CD1c-positive myeloid dendritic cell (primary cell): ENCODE measurements at regions not wholly inside any gene's neighbourhood (a gene's known extent, or its start where the extent isn't known, plus 50 kb on each side); places are given as distances from the start of the nearest gene placed in this dataset.

Experiments
- DNase-seq: peaks from one replicate; pipeline ENCODE4 v3.0.0-alpha.2; 2016; ENCODE audit errors: extremely low spot score

DNA sequence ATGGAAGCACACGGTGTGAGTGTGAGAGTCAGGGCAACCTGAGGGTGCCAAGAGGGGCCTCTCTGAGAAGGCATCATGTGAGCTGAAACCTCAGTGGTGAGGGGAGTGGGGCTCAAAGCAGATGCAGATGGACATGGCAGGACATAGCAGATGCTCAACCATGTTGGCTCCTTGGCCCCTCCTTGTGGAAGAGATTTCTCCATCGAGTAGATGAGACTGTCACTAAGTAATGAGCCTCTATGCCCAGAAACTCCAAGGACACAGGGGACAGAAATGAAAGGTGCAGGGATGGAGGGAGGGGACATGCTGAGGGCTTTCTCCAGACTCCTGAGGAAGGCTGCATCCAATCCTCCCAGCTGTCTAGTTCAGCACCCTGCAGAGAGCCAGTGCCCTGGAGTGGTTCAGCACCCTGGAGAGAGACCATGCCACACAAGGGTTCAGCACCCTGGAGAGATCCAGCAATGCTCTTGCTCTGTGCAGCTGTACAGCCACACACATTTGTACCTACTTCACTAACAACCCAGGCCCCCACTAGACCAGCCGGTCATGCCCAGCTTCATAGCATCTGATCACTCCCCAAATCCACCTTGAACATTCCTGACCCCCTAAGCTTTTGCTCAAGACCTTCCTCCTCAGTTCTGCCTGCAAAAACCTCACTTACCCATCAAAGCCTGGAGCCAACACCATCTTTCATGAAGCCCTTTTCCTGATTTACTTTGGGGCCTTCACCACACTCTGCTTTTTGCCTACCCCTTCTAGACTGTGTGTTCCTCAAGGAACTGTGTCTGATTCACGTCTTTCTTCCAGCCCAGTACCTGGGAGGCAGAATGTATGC lies 252.0 kb downstream of the CTTN start:
- DNase-seq: peak; percentile 59

DNA sequence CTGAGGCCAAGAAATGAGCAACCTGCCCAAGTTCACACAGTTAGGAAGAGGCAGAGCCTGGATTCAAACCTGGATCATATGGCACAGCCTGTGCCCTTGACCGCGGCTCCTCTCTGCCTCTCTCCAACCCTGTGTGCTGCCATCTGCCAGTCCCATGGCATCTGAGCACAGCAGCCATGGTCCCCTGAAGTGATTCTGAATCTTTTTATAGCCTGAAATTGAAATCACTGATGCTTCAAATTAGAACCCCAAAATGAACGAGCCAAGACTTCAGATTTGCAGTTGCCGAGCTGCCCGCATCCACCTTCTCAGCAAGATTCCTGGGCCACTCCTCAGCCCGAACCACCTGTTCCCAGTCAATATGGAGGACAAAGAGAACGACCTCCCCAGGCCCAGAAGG lies 252.7 kb downstream of the CTTN start:
- no peak for DNase-seq

DNA sequence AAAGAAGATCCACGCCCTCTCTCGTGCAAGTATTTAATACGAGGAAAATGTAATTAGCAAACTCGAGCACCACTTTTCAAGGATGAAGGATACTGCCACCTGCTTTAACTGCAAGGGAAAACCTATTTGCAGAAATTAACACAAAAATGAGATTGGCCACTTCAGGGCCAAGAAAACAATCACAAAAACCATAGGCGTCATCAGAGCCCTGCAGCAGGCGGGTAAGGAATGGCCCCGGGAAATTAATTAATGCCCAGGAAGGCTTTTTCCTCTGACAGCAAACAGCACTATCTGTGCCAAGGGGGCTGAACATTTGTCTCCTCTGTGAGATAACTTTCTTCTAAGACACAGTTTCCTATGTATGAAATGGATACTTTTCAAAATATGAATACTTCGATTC lies 255.7 kb downstream of the CTTN start:
- no peak for DNase-seq

DNA sequence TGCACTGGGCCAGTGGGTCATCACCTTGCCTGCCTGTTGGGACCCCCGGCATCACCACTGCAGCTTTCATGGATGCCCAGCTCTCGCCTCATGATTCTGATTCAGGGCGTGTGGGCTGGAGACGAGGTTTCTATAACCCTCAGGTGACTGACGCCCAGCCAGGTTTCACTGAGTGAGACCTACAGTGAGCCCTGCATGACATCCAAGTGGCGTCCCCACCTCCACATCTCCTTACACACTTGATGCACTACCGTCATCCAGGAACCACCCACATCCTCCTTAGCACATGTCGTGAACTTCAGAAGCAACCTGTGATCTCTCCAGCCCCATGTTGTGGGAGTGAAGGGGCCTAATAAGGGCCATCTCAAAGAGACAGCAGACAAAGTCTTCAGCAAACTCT lies 257.5 kb downstream of the CTTN start:
- DNase-seq: no peak

DNA sequence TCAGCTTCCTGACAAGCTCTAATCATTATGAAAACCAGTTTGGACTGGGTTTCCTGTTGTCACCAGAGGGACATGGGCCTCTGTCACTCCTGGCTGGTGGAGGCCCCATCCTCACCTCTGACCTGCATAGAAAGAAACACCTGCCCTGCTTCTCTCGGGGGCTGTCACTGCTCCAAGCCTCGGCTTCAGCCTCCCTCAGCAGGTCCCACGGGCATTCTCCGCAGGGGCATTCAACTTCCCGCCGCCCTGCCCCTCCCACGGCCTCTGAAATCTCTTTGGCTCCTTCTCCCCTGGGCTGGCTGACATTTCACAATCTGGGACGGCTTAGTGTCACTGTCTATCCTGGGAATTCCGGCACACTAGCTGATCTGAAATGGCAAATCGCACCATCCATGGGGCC lies 257.9 kb downstream of the CTTN start:
- no peak for DNase-seq

DNA sequence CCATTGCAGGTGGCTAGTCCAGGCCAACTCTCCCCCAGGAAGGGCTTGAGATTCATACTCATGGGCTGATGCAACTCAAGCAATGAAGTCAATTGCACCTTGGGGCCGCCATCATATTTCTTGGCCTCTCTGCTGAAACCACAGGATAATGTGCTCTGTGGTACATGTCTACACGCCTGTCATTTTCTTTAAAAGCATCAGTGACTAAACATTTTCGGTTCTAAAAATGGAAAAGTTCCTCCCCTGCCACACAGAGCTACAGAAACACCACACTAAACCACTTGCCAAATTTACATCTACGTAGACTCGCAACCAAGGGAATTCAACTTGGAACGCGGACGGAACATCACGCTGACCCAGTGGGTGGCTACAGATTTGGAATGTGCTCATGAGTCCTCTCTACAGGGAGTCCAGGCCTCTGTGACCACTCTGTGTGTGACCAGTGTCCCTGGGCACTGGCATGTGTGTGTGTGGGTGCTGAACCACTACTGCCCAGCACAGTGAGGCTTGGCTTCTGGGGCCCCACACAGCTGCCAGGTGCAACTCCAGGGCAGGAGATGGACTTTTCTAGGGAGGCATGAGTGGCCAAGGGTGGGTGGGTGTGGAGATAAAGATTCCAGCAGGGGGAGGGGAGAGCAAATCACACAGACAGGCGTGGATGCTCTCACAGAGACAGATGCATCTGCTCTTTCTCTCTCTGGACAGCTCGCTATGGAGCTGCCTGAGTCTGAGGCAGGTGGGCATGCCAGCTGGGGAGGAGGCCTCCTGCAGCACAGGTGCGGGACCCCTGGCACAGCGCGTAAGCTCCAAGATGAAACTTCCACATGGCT lies 261.9 kb downstream of the CTTN start:
- DNase-seq: no peak

DNA sequence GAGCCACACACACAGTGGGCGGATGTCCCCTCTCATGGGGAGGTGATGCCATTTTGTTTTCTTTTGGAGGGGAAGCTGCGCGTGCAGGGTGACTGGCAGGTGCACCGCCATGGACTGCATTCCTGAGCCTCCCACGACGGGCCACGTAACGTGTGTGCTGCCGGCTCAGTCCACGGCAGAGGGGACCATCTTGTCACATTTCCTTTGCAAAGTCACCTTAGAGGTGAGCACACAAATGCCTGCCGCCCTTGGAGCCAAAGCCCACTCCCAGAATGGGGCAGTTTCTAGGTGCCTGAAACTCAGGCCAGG lies 262.5 kb downstream of the CTTN start:
- DNase-seq: no peak

DNA sequence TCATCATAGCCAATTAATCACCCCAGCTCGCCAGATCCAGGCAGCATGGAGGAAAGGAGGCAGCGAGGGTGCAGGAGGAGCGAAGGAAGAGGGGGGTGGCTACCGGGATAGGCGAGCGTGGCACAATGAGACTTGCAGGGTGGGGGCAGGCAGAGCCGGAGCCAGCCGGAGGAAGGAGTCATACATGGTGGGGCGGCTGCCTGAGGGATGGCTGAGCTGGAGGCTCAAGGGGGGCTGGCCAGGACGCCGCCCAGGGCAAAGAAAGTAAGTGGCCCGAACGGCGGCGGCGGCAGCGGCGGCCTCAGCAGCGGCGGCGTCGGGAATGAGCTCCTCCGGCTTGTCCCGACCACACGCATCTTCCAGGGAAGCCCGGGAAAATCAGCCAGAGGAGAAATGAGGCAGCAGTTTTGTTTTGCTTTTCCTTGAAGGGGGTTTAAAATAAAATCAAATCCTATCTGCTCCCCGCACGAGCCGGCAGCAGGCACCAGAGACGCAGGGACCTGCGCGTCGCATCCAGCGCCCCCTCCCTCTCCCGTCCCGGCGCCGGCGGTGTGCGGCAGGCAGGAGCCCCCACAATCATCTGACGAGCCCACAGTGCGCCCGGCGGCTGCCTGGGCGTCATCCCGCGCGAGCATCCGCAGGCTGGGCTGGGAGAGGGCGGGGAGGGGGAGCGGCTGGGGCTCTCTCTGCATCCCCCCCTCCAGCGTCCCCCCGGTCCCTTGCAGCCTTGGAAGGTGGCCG lies 263.6 kb downstream of the CTTN start:
- no peak for DNase-seq

DNA sequence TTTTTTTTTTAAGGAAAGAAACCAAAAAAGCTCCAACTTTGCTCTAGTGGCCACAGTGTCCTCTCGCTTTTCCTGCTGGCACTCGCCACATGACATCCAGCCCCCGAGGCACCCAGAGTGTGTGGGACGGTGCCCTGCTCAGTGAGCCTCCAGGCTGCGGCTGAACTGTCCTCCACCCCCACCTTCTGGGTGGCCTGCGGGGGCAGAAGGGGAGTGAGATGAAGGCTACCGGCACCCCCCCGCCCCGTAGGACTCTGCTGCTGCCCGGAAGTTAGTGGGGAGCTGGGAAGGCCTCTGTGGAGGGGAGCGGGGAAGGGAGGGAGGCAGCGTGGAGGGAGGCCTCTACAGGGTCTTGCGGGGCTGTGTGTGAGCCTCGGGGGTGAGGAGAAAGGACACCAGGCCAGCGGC lies 264.4 kb downstream of the CTTN start:
- no peak for DNase-seq

DNA sequence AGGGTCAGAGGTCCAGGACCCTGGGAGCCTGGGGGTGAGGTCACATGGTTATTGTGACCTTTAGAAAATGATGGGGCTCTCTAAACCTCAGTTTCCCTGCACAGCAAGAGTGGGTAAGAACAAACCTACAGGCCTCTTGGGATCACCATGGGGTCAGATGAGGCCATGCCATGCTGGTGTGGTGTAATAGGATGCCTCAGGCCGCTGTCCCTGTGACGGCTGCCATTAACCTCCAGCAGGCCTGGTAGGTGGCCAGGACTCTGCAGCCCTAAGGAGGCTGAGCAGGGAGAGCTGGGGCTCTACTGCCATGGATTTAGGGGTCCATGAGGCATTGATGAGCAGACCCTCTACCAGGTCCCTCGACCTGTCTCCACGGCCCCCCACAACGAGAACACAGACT lies 265.5 kb downstream of the CTTN start:
- DNase-seq: no peak

DNA sequence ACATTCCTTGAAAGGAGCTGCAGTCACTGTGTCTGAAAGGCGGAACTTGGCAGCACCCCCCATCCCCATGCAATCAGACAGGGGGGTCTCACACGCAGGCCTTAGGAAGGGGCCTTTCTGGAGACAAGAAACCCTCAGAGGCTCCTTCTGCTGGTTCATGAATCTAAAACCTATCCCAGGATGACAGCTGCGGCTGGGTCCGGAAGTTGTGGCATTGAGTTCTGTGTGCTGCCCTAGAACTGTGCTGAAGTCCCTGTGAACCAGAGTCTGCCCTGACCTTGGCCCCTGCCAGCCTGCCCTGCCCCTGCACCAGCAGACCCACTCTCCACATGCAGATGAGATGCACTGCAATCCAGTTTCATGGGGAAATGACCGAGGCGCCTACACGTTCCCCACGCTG lies 268.0 kb downstream of the CTTN start:
- DNase-seq: no peak

DNA sequence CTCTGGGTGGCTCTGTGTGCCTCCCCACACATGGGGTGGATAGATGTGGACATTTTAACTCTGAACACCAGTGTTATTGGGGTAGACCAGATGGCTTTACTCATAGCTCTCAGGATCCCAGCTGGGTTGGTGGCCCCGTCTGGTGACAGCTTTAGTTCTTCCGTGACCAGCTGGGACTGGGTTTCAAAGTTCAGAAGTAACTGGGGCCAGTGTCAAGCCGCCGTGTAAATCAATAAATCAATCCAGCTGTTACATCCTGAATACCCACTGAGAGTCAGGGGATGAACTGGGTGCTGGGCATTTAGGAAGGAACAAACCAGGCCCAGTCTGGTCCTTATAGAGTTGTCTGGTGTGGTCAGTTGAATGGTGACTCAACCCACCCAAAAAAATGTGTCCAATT lies 269.4 kb downstream of the CTTN start:
- no peak for DNase-seq

DNA sequence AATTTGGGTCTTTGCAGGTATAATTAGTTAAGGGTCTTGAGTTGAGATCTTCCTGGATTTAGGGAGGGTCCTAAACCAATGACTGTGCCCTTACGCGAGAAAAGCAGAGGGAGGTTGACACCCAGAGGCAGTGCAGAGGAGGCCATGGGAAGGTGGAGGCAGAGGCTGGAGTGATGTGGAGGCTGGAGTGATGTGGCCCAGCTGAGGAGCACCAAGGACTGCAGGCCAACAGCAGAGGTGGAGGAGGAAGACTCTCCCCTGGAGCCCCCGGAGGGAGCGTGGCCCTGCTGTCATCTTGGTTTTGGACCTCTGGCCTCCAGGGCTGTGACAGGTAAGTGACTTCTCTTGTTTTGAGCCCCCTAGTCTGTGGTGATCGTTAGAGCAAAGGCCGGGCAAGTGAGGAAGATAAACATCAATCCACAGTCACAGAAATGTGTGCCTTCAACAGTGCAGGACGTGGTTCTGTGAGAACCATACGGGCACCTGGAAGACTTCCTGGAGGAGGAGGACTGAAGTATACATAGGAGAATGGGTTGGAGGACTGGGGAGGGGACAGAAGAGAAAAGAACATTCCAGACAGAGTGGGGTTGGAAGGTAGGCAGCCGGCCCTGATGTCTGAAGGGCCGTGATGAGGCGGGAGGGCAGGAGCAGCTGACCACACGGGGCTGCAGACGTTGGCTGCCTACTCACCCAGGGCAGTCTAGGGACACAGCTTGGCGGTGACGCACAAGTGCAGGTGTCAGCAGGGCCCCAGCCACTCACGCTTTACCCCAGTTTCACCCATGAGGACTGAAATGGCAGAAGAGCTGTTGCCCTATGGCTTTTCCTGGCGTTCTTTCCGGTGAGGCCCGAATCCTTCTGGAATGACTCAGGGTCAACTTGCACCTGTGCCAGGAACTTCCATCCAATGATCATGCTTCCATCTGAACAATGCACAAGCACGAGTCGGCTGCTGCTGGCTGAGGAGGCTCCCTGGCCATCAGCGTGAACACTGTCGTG lies 270.2 kb downstream of the CTTN start:
- DNase-seq: no peak

DNA sequence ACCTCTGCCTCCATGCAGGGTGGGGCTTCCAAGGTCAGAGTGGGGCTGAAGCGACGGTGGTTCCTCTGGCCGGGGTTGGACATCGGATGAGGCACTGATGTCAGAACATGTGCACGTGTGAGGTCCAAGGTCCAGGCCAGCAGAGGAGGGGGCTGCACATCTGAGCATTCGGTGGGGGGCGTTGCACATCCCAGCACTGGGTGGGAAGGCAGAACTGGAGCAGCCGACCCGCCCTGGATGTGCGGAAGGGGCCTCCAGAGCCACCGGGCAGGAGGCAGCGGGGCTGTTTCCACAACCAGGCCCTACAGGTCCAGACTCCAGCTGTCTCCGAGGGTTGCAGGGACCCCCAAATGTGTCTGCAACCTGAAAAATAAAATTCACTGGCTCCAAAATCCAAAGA lies 271.0 kb downstream of the CTTN start:
- DNase-seq: no peak

DNA sequence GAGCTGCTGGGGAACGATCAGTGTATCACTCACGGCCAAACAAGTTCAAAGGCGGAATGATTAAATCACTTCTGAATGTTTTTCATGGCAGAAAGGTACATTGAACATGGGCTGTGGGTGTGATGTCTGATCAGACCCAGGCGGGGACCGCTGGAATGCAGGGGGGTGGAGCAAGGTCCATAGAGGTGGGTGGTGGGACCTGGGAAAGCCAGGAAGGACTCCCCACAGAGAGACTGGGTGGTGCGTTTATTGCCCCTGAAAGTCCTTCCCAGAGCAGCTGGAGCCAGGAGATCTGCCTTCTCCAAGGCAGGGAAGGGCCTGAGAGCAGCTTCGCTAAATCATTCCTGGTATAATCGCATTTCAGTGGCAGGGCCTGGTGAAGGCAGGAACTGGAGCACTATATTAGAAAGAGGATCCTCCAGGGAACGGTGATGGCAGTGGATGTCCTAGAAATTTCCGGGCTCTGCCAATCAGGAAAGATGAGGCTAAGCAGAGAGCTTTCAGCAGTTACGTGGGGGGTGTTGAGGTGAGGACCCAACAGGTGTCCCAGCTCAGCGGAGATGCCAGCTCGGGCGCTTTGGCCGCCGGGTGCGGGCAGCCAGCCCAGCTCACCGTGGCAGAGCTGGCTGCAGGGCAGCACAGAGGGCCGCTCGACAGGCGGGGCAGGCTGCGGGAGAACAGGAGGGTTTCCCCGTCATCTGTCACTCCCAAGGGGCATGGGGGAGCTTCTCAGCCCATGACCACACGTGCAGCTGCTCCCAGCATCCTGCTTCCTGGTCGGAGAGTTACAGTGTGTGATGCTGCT lies 271.7 kb downstream of the CTTN start:
- no peak for DNase-seq

DNA sequence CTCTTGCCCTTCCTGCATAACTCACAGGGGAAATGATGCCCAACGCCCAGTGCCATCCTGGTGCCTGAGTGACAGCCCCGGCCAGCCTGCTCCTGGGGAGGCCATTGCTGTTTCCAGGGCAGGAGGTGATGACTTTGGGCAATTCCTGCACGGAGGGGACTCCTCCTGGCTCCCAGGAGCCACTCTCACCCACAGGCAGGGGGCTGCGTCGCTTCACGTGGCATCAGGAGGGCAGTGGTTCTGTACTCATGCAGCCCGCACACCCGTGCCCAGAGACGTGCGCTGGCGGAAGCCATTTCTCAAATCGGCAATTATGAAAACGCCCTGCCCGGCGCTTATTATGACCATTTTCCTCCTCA lies 272.3 kb downstream of the CTTN start:
- DNase-seq: no peak

DNA sequence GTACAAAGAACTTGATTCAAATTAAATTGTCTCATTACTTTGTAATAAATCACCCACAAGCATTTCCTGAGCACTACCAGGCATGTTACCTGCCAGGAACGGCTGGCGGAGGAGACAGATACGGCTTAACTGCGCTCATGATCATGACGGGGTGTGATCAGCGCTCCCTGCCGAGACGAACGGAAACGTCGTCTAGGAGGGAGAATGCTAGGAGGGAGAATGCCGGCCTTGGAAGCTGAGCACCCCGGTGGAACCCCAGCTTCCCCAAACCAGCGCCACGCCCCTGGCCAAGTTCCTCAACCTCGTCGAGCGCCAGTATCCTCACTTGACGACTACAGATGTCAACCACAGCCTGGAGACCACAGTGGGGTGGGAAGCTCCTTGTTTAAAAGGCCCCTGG lies 272.8 kb downstream of the CTTN start:
- peak; percentile 2 for DNase-seq

DNA sequence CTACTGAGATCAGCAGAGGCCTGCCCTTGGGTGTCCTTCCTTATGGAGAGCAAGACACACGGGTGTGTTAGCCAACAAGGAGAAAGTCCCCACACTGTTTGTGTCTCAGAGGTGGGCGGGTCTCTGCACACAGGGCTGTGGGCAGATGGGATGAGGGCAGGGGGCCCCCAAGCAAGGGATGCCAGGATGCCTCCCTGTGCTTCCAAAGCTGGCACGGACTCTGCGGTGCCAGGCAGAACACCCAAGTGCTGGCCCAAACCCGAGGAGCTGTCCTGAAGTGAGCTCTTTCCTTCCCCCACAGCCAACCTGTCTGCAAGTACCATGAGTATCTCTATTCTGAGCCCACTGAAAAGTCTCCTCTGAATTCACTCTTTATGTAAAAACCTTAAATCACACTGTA lies 273.3 kb downstream of the CTTN start:
- DNase-seq: no peak

DNA sequence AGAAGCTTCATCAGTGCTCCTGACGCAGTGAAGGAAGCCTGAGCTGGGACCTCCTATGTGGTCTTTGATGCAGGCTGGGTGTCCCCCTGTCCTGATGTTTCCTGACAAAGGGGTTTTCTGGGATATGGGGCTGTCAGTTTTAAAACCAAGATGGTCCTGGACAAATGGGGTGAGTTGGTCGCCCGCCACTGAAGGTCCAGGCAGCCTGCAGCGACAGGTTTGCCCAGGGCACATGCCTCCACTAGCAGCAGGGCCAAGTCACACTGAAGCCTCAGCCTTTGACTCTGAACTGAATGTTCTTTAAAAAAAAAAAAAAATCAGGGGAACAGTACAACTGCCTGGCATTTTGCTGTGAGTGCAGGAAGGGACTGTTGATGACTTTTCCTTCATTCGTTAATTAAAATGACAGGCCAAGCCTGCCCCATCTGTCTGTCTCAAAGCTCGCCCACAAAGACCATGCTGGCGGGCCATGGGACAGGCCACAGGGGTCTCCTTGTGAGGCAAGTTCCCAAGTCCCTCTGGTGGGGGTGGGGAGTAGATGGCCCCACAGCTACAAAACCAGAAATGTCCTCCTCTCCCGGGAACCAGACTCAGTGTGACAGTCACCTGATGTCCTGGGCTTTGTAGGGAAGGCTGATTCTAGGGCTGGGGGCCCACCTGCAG lies 274.8 kb downstream of the CTTN start:
- DNase-seq: no peak

DNA sequence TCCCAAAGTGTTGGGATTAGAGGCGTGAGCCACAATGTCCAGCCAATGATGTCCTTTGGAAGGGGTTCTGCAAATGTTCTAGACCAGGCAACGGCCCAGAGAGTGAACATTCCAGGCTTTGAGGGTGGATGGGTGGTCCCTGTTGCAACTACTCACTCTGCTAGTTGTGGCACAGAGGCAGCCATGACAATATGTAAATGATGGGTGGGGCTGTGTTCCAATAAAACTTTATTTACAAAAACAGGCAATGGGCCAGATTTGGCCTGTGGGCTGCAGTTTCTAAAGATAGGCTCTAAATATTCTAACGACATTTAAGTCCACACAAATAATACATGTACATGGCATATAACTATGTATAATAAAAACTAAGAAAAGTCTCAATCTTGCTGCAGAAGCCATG lies 276.3 kb downstream of the CTTN start:
- DNase-seq: no peak
